ENCODE measurements at regions not wholly inside any gene's neighbourhood (a gene's known extent, or its start where the extent isn't known, plus 50 kb on each side); places are given as distances from the start of the nearest gene placed in this dataset.

DNA sequence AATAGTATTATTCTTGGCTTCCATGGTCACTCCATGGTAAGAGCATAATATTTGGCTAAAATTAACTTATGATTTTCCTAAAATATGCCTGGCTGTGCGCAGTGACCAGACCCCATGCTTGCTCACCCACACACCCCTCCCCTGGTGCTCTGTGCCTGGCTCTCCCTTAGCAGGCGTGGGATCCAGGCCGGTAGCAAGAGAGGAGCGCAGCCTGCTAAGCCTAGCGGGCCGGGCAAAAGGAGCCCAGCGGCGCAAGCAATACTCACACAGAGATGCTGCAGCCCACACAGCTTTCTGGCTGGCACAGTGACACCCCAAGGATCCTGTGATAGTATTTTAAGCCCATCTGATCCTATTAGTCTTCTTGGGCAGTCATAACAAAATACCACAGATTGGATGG is 79.8 kb upstream of the EYS start:
- no peak for DNase-seq (ENCODE audit: low spot score)
- in situ Hi-C loops (cut with HindIII; ENCODE audit: low sequenced_read_pairs), result no loop called here

GRCh38 chr6:65780691-65781090 is 73.7 kb upstream of the EYS start:
- in situ Hi-C loops (cut with HindIII; ENCODE audit: low sequenced_read_pairs), result no loop called here
- DNase-seq (ENCODE audit: low spot score), result no peak

DNA sequence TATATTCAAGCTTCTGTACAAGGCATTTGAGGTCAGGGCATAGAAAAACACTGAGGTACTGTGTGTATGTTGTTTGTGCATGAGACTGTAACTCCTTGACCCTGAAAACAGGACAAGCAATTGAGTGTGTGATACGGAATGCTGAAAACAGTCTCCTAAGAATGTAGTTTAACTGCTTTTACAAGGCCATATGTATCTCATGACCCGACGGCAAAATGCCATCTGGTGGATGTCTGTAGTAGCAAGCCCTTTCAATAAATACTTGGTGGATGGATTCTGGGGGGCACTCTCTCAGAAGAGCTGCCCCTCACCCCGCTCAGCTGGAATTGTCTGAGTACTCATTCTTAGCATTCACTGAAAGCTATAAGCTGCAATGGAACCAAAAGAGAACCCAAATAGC is 69.3 kb upstream of the EYS start:
- in situ Hi-C loops (cut with HindIII; ENCODE audit: low sequenced_read_pairs), result no loop called here
- no peak for DNase-seq (ENCODE audit: low spot score)

DNA sequence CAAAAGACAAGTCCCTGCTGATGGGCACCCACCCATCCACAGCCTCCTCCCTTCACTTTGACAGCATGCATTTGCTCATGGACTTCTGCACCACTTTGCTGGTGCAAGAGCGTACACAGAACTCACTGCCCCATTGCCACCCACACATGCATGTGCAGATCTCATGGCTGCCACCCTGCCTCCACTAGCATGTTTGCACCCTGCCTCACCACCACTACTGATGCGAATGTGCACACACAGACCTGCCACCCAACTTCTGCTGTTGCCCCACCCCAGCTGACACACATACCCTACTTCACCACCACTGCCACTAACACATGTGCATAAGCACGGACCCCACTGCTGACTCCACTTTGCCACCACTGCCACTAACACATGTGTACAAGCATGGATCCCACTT is 64.9 kb upstream of the EYS start:
- DNase-seq (ENCODE audit: low spot score), result no peak
- in situ Hi-C loops (cut with HindIII; ENCODE audit: low sequenced_read_pairs), result no loop called here

DNA sequence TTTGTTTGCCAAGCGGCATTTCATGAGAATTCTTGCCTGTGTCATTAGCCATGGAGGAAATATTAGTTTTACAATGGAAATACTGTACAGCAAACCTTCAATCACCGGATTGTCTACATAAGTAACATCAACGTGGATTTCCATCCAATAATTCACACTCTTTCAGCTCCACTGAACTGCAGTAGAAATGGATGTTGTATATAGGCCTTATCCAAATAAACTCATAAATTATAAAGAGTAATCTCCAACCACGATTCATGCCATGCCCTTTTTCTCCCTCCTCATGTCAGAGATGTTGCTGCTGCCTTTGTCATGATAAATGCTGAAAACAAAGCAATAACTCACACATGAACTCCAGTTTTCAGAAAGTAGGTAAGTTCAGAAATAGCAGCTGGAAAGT is 54.9 kb upstream of the EYS start:
- in situ Hi-C loops (cut with HindIII; ENCODE audit: low sequenced_read_pairs), result no loop called here
- no peak for DNase-seq (ENCODE audit: low spot score)

DNA sequence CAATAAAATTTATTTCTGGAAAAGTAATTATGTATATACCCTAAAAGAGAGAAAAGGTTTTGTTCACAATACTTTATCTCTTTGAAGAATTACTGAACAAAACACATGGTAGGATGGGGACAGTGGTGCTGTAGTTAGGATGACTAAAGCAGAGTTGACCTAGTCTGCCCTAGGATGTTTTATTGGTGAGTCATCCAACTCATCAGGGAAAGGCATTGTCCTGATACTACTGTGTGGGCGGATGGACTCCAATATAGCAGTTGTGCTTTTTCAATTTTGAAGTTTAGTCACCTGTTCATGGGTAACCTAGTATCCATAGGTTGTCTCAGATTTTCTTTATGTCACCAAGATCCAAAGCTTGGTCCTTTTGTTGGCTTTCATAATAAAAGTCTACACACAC is 53.3 kb upstream of the EYS start:
- in situ Hi-C loops (cut with HindIII; ENCODE audit: low sequenced_read_pairs), result no loop called here
- DNase-seq (ENCODE audit: low spot score), result no peak

Data from G401 (cell line).